Esophagus squamous epithelium (tissue), 4 donors: ENCODE measurements at regions not wholly inside any gene's neighbourhood (a gene's known extent, or its start where the extent isn't known, plus 50 kb on each side); places are given as distances from the start of the nearest gene placed in this dataset.

ENCODE experiments used
- CTCF ChIP-seq, 6 experiments: fragments of 450-650 bp in 4 of 6; fragments of 200-600 bp in 2 of 6; sonication (generic) in 2 of 6; IDR thresholded peaks; one replicate each; pipeline ENCODE4 v1.5.1; 2016 to 2019; ENCODE audit warnings: antibody characterized with exemption in 6 of 6, mild to moderate bottlenecking in 4 of 6, moderate library complexity in 4 of 6
- POLR2A ChIP-seq, 4 donors: fragments of 450-650 bp; IDR thresholded peaks; one replicate each; pipeline ENCODE4 v1.6.1; 2017; ENCODE audit warnings: antibody characterized with exemption in 4 of 4, mild to moderate bottlenecking in 4 of 4, moderate library complexity in 3 of 4

- TF ChIP-seq CTCF (IDR thresholded peaks at IDR 0.05) (no peak), POLR2A (IDR thresholded peaks at IDR 0.05) (no peak)
Measured at GRCh38 chr4:125979950-125980349, 665.2 kb downstream of the FAT4 start.
